Breast epithelium (tissue), 3 donors: ENCODE measurements at regions not wholly inside any gene's neighbourhood (a gene's known extent, or its start where the extent isn't known, plus 50 kb on each side); places are given as distances from the start of the nearest gene placed in this dataset.

Experiments used
- POLR2A ChIP-seq: fragments of 450-650 bp; IDR thresholded peaks from one replicate; pipeline ENCODE4 v1.6.1; 2016; ENCODE audit warnings: antibody characterized with exemption, mild to moderate bottlenecking, moderate library complexity
- POLR2AphosphoS5 ChIP-seq, 3 donors: sonication (generic); formaldehyde crosslinking; IDR thresholded peaks; one replicate each; pipeline ENCODE4 v1.6.1; 2017; ENCODE audit warnings: antibody characterized with exemption in 3 of 3
- TF ChIP-seq, protein P1 (sequence below), 3 donors: fragments of 450-650 bp; IDR thresholded peaks; one replicate each; pipeline ENCODE4 v1.5.1; 2016 to 2017; ENCODE audit warnings: antibody characterized with exemption in 3 of 3, mild to moderate bottlenecking in 3 of 3, moderate library complexity in 3 of 3

DNA sequence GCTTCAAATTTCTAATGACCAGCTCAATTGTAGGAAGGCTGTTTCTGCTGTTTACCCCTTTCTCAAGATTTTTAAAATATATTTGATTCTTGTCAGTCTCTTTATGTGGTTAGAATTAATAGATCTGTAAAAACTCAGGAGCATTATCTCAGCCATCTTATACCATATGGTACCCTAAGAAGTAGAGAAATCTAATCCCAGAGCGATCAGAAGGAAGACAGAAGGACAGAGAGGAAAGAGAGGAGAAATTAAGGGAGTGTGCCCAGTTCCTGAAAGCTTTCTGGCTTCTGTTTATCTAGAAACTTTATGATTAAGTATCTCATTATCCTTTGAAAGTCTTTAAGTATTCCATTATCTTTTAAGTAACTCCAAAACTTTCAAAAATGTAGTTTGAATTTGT is 152.1 kb upstream of the NAV3 start:
- TF ChIP-seq, protein P1, sequence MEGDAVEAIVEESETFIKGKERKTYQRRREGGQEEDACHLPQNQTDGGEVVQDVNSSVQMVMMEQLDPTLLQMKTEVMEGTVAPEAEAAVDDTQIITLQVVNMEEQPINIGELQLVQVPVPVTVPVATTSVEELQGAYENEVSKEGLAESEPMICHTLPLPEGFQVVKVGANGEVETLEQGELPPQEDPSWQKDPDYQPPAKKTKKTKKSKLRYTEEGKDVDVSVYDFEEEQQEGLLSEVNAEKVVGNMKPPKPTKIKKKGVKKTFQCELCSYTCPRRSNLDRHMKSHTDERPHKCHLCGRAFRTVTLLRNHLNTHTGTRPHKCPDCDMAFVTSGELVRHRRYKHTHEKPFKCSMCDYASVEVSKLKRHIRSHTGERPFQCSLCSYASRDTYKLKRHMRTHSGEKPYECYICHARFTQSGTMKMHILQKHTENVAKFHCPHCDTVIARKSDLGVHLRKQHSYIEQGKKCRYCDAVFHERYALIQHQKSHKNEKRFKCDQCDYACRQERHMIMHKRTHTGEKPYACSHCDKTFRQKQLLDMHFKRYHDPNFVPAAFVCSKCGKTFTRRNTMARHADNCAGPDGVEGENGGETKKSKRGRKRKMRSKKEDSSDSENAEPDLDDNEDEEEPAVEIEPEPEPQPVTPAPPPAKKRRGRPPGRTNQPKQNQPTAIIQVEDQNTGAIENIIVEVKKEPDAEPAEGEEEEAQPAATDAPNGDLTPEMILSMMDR (IDR thresholded peaks at IDR 0.05) = no peak
- TF ChIP-seq POLR2AphosphoS5 (IDR thresholded peaks at IDR 0.05) (no peak), POLR2A (no peak)
